ENCODE measurements at regions not wholly inside any gene's neighbourhood (a gene's known extent, or its start where the extent isn't known, plus 50 kb on each side); places are given as distances from the start of the nearest gene placed in this dataset.

DNA sequence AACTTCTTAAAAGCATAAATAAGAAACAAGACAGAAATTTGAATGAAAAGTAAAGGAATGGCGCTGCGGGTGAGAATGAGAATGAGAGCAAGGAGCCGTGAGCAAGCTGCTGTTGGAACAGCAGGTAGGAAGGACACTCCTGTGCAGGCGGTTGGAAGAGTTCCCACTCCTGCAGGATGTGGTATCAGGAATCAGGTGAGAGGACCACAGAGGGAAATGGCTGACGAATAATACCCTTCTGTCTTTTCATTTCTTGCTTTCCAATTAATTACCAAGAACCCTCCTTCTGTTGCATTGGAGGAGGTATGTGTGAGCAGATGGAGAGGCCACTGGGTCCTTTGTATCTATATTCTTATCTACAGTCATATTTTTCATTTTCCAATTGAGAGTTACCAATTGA is 1504.2 kb downstream of the EFNB2 start:
- no TSS peak for BruUV-seq (replicated peaks)
- no peak for DNase-seq (ENCODE audit: low spot score)
- Histone ChIP-seq H2AFZ (ENCODE audit: low read length) (no peak overlapping the region), H3K4me2 (ENCODE audit: low read length) (no peak overlapping the region), H3K9me3 (ENCODE audit: low read length) (no peaks in the 10 kb centered on the region), H3K4me1 (ENCODE audit: insufficient read depth, low read length, poor library complexity, severe bottlenecking) (no peaks in the 10 kb centered on the region), H3K36me3 (ENCODE audit: insufficient read depth, low read length) (no peaks in the 10 kb centered on the region), H3K9me2 (ENCODE audit: insufficient read depth, low read length) (no peaks in the 10 kb centered on the region), H3K79me2 (ENCODE audit: insufficient read depth, low read depth, low read length) (no peaks in the 10 kb centered on the region), H4K20me1 (ENCODE audit: insufficient read depth, low read length) (no peaks in the 10 kb centered on the region), H3K27ac (ENCODE audit: low read depth, low read length, poor library complexity, severe bottlenecking) (no peak overlapping the region), H3K4me3 (ENCODE audit: low read depth, low read length, poor library complexity, severe bottlenecking) (no peak overlapping the region)
- intact Hi-C loops (cut with micrococcal nuclease; ENCODE audit: unreplicated experiment): no loop called here
- ChIA-PET CTCF (ENCODE audit: unreplicated experiment) (no interaction called here), POLR2A (no interaction called here)
- TF ChIP-seq EZH2phosphoT487 (IDR thresholded peaks at IDR 0.05; ENCODE audit: borderline replicate concordance, low read depth, low read length): no peak
- TF ChIP-seq, protein P1, sequence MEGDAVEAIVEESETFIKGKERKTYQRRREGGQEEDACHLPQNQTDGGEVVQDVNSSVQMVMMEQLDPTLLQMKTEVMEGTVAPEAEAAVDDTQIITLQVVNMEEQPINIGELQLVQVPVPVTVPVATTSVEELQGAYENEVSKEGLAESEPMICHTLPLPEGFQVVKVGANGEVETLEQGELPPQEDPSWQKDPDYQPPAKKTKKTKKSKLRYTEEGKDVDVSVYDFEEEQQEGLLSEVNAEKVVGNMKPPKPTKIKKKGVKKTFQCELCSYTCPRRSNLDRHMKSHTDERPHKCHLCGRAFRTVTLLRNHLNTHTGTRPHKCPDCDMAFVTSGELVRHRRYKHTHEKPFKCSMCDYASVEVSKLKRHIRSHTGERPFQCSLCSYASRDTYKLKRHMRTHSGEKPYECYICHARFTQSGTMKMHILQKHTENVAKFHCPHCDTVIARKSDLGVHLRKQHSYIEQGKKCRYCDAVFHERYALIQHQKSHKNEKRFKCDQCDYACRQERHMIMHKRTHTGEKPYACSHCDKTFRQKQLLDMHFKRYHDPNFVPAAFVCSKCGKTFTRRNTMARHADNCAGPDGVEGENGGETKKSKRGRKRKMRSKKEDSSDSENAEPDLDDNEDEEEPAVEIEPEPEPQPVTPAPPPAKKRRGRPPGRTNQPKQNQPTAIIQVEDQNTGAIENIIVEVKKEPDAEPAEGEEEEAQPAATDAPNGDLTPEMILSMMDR (conservative IDR thresholded peaks at IDR 0.05; ENCODE audit: low read length): no peak

GRCh38 chr13:105030851-105031250 is 1504.6 kb downstream of the EFNB2 start:
- intact Hi-C loops (cut with micrococcal nuclease; ENCODE audit: unreplicated experiment): no loop called here
- no peak overlapping the region for H3K27ac ChIP-seq (ENCODE audit: low read depth, low read length, poor library complexity, severe bottlenecking)
- no peak overlapping the region for H3K4me2 ChIP-seq (ENCODE audit: low read length)
- no peaks in the 10 kb centered on the region for H3K9me3 ChIP-seq (ENCODE audit: low read length)
- CTCF ChIA-PET (ENCODE audit: unreplicated experiment): no interaction called here
- H2AFZ ChIP-seq (ENCODE audit: low read length): no peak overlapping the region
- H3K36me3 ChIP-seq (ENCODE audit: insufficient read depth, low read length): no peaks in the 10 kb centered on the region
- no TSS peak for BruUV-seq (replicated peaks)
- TF ChIP-seq, protein P1 (conservative IDR thresholded peaks at IDR 0.05; ENCODE audit: low read length): no peak
- no peak for TF ChIP-seq EZH2phosphoT487 (IDR thresholded peaks at IDR 0.05; ENCODE audit: borderline replicate concordance, low read depth, low read length)
- POLR2A ChIA-PET: no interaction called here
- DNase-seq (ENCODE audit: low spot score): no peak
- H3K9me2 ChIP-seq (ENCODE audit: insufficient read depth, low read length): no peaks in the 10 kb centered on the region
- no peaks in the 10 kb centered on the region for H3K79me2 ChIP-seq (ENCODE audit: insufficient read depth, low read depth, low read length)
- H3K4me1 ChIP-seq (ENCODE audit: insufficient read depth, low read length, poor library complexity, severe bottlenecking): no peaks in the 10 kb centered on the region
- H4K20me1 ChIP-seq (ENCODE audit: insufficient read depth, low read length): no peaks in the 10 kb centered on the region
- H3K4me3 ChIP-seq (ENCODE audit: low read depth, low read length, poor library complexity, severe bottlenecking): no peak overlapping the region

DNA sequence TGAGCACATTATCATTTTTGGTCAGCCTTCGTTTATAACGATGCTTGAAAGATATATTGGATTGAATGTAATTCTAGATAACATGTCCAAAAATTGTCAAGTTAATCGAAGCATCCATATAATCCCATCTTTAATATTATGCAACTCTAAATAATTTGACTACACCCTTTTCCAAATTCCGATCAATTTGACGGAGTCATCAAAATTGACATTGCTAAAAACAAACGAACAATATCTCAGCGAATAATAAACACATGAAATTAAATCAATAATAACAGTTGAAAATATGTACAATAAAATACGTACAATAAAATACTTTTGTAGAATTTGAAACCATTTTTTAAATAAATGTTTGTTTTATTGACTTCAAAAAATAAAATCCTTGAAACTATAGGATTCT is 1516.4 kb downstream of the EFNB2 start:
- H3K4me3 ChIP-seq (ENCODE audit: low read depth, low read length, poor library complexity, severe bottlenecking): no peak overlapping the region
- H3K27ac ChIP-seq (ENCODE audit: low read depth, low read length, poor library complexity, severe bottlenecking): no peak overlapping the region
- H3K79me2 ChIP-seq (ENCODE audit: insufficient read depth, low read depth, low read length): no peaks in the 10 kb centered on the region
- TF ChIP-seq, protein P1 (conservative IDR thresholded peaks at IDR 0.05; ENCODE audit: low read length): no peak
- TF ChIP-seq EZH2phosphoT487 (IDR thresholded peaks at IDR 0.05; ENCODE audit: borderline replicate concordance, low read depth, low read length): no peak
- H3K9me3 ChIP-seq (ENCODE audit: low read length): no peaks in the 10 kb centered on the region
- POLR2A ChIA-PET: no interaction called here
- H3K9me2 ChIP-seq (ENCODE audit: insufficient read depth, low read length): no peaks in the 10 kb centered on the region
- no peak for DNase-seq (ENCODE audit: low spot score)
- CTCF ChIA-PET (ENCODE audit: unreplicated experiment): no interaction called here
- no peaks in the 10 kb centered on the region for H3K4me1 ChIP-seq (ENCODE audit: insufficient read depth, low read length, poor library complexity, severe bottlenecking)
- no peaks in the 10 kb centered on the region for H3K36me3 ChIP-seq (ENCODE audit: insufficient read depth, low read length)
- H2AFZ ChIP-seq (ENCODE audit: low read length): no peak overlapping the region
- no peak overlapping the region for H3K4me2 ChIP-seq (ENCODE audit: low read length)
- BruUV-seq (replicated peaks): no TSS peak
- intact Hi-C loops (cut with micrococcal nuclease; ENCODE audit: unreplicated experiment): no loop called here
- no peaks in the 10 kb centered on the region for H4K20me1 ChIP-seq (ENCODE audit: insufficient read depth, low read length)

Data from OCI-LY7 (cell line).